K562 (cell line): ENCODE measurements at regions not wholly inside any gene's neighbourhood (a gene's known extent, or its start where the extent isn't known, plus 50 kb on each side); places are given as distances from the start of the nearest gene placed in this dataset.

Experiments
- ATAC-seq: fragments of 200-7000 bp; cut with Tn5 transposase; 3 replicates; pipeline ENCODE4 v1.9.1; 2020; ENCODE audit warnings: moderate library complexity
- BruUV-seq: library from RNA; stranded (reverse); fragments of 400-500 nt; replicated peaks from 2 replicates; lab custom pipeline; 2021; lab: Mats Ljungman, UMichigan
- CTCF ChIA-PET: fragments of 300-600 bp; formaldehyde crosslinking; extraction: SDS; loops from one replicate; lab custom pipeline; 2021; ENCODE audit warnings: low intra/inter-chr PET ratio; lab: Yijun Ruan, JAX
- POLR2A ChIA-PET: fragments of 300-600, 350-650 bp; sonication (Branson Sonifier 250); formaldehyde crosslinking; extraction: SDS; loops from one replicate; lab custom pipeline; 2021; ENCODE audit warnings: antibody characterized with exemption, inconsistent platforms; lab: Yijun Ruan, JAX
- DNase-seq, 4 experiments: peaks; one replicate each; pipeline versions ENCODE4 v3.0.0 to v3.0.0-alpha.2; 2011 to 2018; ENCODE audit warnings: low spot score in 3 of 4, mixed read lengths in 3 of 4; ENCODE audit errors: extremely low read depth in 1 of 4
- FAIRE-seq: peaks from 2 replicates; lab custom pipeline; 2011; peaks lifted over from hg19 to GRCh38; lab: Jason Lieb, UNC
- H2AFZ ChIP-seq: 2 replicates; pipeline ENCODE4 v1.6.0; 2011; ENCODE audit warnings: low read depth, low read length, control low read depth, inconsistent platforms
- H3K27ac ChIP-seq: fragments of 200-600 bp; 3 replicates; pipeline ENCODE4 v1.8.0; 2011; ENCODE audit warnings: low read depth, mild to moderate bottlenecking, control low read depth, inconsistent platforms, low read length, moderate library complexity, mixed read lengths; ENCODE audit errors: extremely low read depth
- H3K27me3 ChIP-seq, 2 experiments: fragments of 300-600 bp in 1 of 2; 2 replicates in 1 of 2; 3 replicates in 1 of 2; pipeline versions ENCODE4 v1.6.0 to v1.8.0; 2011; ENCODE audit warnings: inconsistent platforms in 2 of 2, low read length in 2 of 2, mild to moderate bottlenecking in 1 of 2, mixed read lengths in 1 of 2, moderate library complexity in 1 of 2; ENCODE audit not compliant: control insufficient read depth in 2 of 2, insufficient read depth in 2 of 2
- H3K36me3 ChIP-seq: fragments of 300-600 bp; 3 replicates; pipeline ENCODE4 v1.8.0; 2011; ENCODE audit warnings: mild to moderate bottlenecking, low read length, inconsistent platforms; ENCODE audit not compliant: control insufficient read depth, insufficient read depth
- H3K4me1 ChIP-seq, 2 experiments: fragments of 200-600 bp in 1 of 2; replicated peaks in 1 of 2; 2 replicates in 1 of 2; 3 replicates in 1 of 2; pipeline versions ENCODE4 v1.5.1 to v1.8.0; 2011; ENCODE audit warnings: inconsistent platforms in 2 of 2, low read length in 2 of 2, mild to moderate bottlenecking in 1 of 2, mixed read lengths in 1 of 2, moderate library complexity in 1 of 2; ENCODE audit not compliant: control insufficient read depth in 2 of 2, insufficient read depth in 2 of 2
- H3K4me2 ChIP-seq: 2 replicates; pipeline ENCODE4 v1.6.1; 2011; ENCODE audit warnings: low read length, control low read depth, inconsistent platforms, mixed read lengths; ENCODE audit not compliant: insufficient read depth
- H3K4me3 ChIP-seq: fragments of 200-600 bp; sonication (generic), shearing (Covaris generic); 2 replicates; pipeline ENCODE4 v1.5.1; 2016; ENCODE audit warnings: control low read depth, inconsistent platforms
- H3K79me2 ChIP-seq: fragments of 200-600 bp; 3 replicates; pipeline ENCODE4 v1.8.0; 2011; ENCODE audit warnings: low read length, inconsistent platforms; ENCODE audit not compliant: control insufficient read depth, insufficient read depth
- H3K9ac ChIP-seq, 2 experiments: 2 replicates each; pipeline versions ENCODE4 v1.6.0 to v1.6.1; 2011; ENCODE audit warnings: low read depth in 2 of 2, low read length in 2 of 2, control low read depth in 1 of 2, inconsistent platforms in 1 of 2, mild to moderate bottlenecking in 1 of 2, mixed read lengths in 1 of 2; ENCODE audit not compliant: insufficient read depth in 1 of 2
- H3K9me1 ChIP-seq: one replicate; pipeline ENCODE4 v1.6.0; 2011; ENCODE audit warnings: inconsistent platforms, mild to moderate bottlenecking, low read length, moderate library complexity; ENCODE audit not compliant: control insufficient read depth, insufficient read depth
- H3K9me3 ChIP-seq: replicated peaks from 2 replicates; pipeline ENCODE4 v1.5.1; 2011; ENCODE audit warnings: low read depth, low read length, inconsistent platforms; ENCODE audit not compliant: control insufficient read depth, insufficient read depth
- H4K20me1 ChIP-seq: replicated peaks from 2 replicates; pipeline ENCODE4 v1.6.1; 2011; ENCODE audit warnings: low read length, inconsistent platforms, mixed read lengths; ENCODE audit not compliant: control insufficient read depth, insufficient read depth
- BCL6 ChIP-seq: fragments of 250-450 bp; sonication (Bioruptor Pico); IDR thresholded peaks from 2 replicates; pipeline ENCODE4 v1.4.0; 2020
- CCNT2 ChIP-seq: IDR thresholded peaks from 2 replicates; pipeline ENCODE4 v1.6.1; 2011; ENCODE audit warnings: borderline replicate concordance, low read depth, mild to moderate bottlenecking, moderate library complexity, mixed read lengths, low read length; ENCODE audit not compliant: insufficient read length; ENCODE audit errors: extremely low read depth
- FOXA3 ChIP-seq, 2 experiments: fragments of 450-650 bp in 1 of 2; sonication (generic) in 1 of 2; formaldehyde crosslinking; IDR thresholded peaks in 1 of 2; conservative IDR thresholded peaks in 1 of 2; 2 replicates each; pipeline versions ENCODE4 v1.4.0 to v1.8.0; 2020 to 2022; ENCODE audit warnings: mild to moderate bottlenecking in 2 of 2, missing genetic modification reagents in 1 of 2
- IRF9 ChIP-seq: fragments of 450-650 bp; IDR thresholded peaks from 2 replicates; pipeline ENCODE4 v1.6.1; 2016; ENCODE audit warnings: missing biosample characterization, missing genetic modification characterization
- KAT7 ChIP-seq: sonication (generic); formaldehyde crosslinking; IDR thresholded peaks from 2 replicates; pipeline ENCODE4 v1.8.0; 2022; ENCODE audit warnings: missing genetic modification reagents, mild to moderate bottlenecking, borderline replicate concordance
- PCBP2 ChIP-seq: fragments of 200-400 bp; formaldehyde crosslinking; IDR thresholded peaks from 2 replicates; pipeline ENCODE4 v1.6.1; 2018; ENCODE audit warnings: low read length, low read depth, mild to moderate bottlenecking, moderate library complexity; ENCODE audit not compliant: poor library complexity, severe bottlenecking
- PTBP1 ChIP-seq: fragments of 200-400 bp; formaldehyde crosslinking; IDR thresholded peaks from 2 replicates; pipeline ENCODE4 v1.6.1; 2017; ENCODE audit warnings: low read depth, low read length
- RUNX1 ChIP-seq: sonication (generic); IDR thresholded peaks from 2 replicates; pipeline ENCODE4 v1.6.1; 2016; ENCODE audit warnings: antibody characterized with exemption, low read depth
- SP1 ChIP-seq: sonication (generic); formaldehyde crosslinking; IDR thresholded peaks from 2 replicates; pipeline ENCODE4 v1.8.1; 2022; ENCODE audit warnings: mild to moderate bottlenecking, missing genetic modification reagents
- TGIF2 ChIP-seq: sonication (generic); formaldehyde crosslinking; IDR thresholded peaks from 2 replicates; pipeline ENCODE4 v1.8.1; 2022; ENCODE audit warnings: mild to moderate bottlenecking, missing genetic modification reagents, moderate library complexity
- ZNF778 ChIP-seq: fragments of 450-650 bp; formaldehyde crosslinking; IDR thresholded peaks from 2 replicates; pipeline ENCODE4 v1.4.0; 2020; ENCODE audit warnings: mild to moderate bottlenecking, moderate library complexity
- WGBS: fragments of 100-300 bp; shearing (Covaris generic); methylation state at CpG from one replicate; pipeline ENCODE4 v1.1.6; 2016; ENCODE audit warnings: low coverage, mixed read lengths; ENCODE audit not compliant: insufficient coverage; ENCODE audit errors: missing lambda C conversion rate; 5-methylcytosine and 5-hydroxymethylcytosine counted together
- in situ Hi-C: fragments of 300-500 bp; cut with MboI; formaldehyde crosslinking; loops from 4 replicates; pipeline ENCODE4 v1.15.0; 2018; ENCODE audit warnings: inconsistent platforms, mixed read lengths
- intact Hi-C: fragments of 100-400 bp; cut with micrococcal nuclease; formaldehyde crosslinking; loops from 2 replicates; pipeline ENCODE4 v1.14.2; 2022

DNA sequence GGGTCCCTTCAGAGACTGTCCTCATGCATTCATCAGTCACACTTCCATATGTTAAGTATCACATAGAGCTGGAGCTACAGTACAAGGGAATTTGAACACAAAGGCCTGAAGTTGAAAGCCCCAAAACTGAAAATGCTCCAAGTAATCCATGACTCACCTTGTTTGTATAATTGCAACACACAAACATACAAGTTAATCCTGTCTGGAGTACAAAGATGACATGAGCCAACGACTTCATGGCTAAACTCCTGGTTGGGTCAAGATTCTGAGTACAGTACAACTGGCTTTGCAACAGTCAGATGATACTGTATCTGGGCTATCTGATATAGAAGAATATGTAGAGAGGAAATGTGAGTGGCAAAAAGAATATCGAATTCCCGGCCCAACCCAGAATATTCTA is 73.1 kb upstream of the AASS start:
- FAIRE-seq = no peak
- no peak overlapping the region for H3K27ac ChIP-seq
- H3K9me3 ChIP-seq = no peaks in the 10 kb centered on the region
- no peak for DNase-seq
- no peaks in the 10 kb centered on the region for H3K9me1 ChIP-seq
- H3K79me2 ChIP-seq = no peaks in the 10 kb centered on the region
- no peak overlapping the region for H3K4me3 ChIP-seq
- H3K27me3 ChIP-seq = no peaks in the 10 kb centered on the region
- POLR2A ChIA-PET = no interaction called here
- in situ Hi-C loops = no loop called here
- H3K4me1 ChIP-seq = no peaks in the 10 kb centered on the region
- ATAC-seq = no peak
- CTCF ChIA-PET = no interaction called here
- no TSS peak for BruUV-seq
- intact Hi-C loops = loop anchor here (5.0 kb wide), 1 partner anchor 1655 kb away; no protein-coding TSS in a partner anchor
- no peak overlapping the region for H3K9ac ChIP-seq
- no peak overlapping the region for H2AFZ ChIP-seq
- H3K36me3 ChIP-seq = no peaks in the 10 kb centered on the region
- no peak for TF ChIP-seq CCNT2
- TF ChIP-seq TGIF2 = no peak
- TF ChIP-seq IRF9 (tag) = no peak
- TF ChIP-seq PCBP2 = no peak
- no peak for TF ChIP-seq FOXA3 (CRISPR knock-in tag; conservative IDR thresholded peaks at IDR 0.05 in 1 of 2, IDR thresholded peaks at IDR 0.05 in 1 of 2)
- no peak for TF ChIP-seq SP1 (CRISPR knock-in tag)
- no peak for TF ChIP-seq BCL6 (CRISPR knock-in tag)
- TF ChIP-seq ZNF778 (CRISPR knock-in tag) = no peak
- no peak for TF ChIP-seq PTBP1
- TF ChIP-seq RUNX1 = no peak
- TF ChIP-seq KAT7 = no peak
- no peak overlapping the region for H3K4me2 ChIP-seq
- 0% methylated on average over 3 of the region's 3 CpGs for WGBS
- no peaks in the 10 kb centered on the region for H4K20me1 ChIP-seq
